ENCODE measurements at regions not wholly inside any gene's neighbourhood (a gene's known extent, or its start where the extent isn't known, plus 50 kb on each side); places are given as distances from the start of the nearest gene placed in this dataset.

DNA sequence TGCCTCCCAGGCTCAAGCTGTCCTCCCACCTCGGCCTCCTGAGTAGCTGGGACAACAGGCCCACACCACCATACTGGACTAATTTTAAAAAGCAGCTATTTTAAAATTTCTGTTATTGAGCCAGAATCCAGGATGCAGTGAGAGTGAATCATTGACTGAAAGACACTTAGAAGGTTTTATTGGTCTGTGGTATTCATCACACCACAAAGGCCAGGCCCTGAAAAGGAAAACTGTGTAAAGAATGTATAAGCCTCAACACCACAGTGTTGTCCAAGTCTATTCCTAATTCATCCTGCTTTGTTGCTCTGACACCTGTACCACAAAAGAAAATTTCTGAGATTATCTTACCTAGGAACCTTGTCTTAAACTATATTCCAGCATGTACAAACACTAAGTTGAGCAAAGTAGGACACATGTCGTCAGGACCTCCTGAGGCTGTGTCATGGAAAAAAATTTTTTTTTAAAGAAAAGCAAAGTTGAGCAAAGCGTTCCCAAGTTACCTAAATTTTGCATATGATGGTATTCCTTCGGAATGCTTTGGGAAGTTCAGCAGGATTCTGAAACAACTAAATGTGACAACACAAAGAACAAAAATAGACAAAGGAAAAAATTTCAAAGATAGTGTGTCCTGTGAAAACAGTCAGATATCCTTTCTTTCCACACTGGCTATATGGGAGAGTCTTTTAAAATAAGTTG, 129.6 kb upstream of the MKLN1 start:
- DNase-seq = no peak

- no peak for DNase-seq
Measured at GRCh38 chr7:131202451-131202850, 125.2 kb upstream of the MKLN1 start.

DNA sequence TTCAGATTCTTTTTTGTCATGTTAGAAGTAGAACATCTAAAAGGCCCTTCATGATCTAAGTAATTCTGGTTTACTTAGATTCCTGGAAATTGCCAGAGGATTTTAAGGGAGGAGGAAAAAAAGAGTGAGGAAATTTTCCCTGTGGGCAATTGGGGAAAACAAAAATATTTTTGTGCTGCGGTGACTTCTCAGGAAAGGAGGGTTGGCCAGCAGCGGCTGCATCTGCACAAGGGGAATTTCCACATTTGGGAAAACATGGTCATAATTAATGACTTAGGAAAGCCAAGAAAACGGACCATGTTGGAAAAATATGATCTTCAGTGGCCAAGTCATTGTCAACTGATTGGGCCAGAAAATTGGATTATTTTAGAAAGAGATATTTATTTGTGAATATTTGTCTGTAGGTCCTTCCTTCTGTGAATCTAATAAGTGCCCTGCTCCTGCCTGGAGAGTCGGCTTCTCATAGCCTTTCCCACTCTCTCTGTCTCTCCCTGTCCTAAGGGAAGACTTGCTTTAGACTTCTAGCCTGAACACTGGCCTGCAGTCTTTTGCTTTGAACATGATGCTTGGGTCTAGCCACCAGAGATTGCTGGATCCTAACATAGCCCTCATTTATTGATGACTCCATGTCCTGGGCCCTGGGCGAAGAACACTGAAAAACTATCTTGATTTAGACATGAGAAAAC, 124.2 kb upstream of the MKLN1 start:
- DNase-seq = no peak

DNA sequence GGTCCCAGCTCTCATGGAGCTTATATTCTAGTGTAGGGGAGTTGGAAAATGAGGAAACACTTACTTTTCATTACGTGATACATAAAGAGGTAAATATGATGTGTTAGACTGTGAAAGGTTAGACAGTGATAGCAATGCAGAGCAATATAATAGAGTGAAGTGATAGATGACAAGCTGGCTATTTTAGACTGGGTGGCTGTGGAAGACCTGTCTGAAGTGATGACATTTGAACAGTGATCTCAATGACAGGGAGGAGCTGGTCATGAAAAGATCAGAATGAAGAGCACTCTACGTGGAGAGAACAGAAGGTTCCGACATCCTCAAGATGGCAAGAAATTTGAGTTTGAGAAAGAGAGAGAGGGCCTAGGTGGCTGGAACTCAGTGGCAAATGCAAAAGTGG, 118.9 kb upstream of the MKLN1 start:
- no peak for DNase-seq

DNA sequence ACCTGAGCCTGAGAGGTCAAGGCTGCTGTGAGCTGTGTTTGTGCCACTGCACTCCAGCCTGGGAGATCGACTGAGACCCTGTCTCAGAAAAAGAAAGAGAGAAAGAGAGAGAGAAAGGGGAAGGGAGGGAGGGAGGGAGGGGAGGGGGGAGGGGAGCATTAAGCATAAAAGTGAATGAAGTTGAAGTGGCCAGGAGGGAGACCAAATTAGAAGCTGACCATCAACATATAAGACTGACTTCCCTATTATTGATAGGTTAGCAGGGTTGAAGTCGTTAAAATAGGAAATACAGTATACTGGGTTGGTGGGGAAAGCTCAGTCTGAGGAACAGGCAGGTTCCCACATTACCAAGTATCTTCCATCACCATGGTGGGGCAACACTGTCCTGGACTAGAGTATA, 117.1 kb upstream of the MKLN1 start:
- no peak for DNase-seq

GRCh38 chr7:131211500-131211899, 116.2 kb upstream of the MKLN1 start:
- no peak for DNase-seq

DNA sequence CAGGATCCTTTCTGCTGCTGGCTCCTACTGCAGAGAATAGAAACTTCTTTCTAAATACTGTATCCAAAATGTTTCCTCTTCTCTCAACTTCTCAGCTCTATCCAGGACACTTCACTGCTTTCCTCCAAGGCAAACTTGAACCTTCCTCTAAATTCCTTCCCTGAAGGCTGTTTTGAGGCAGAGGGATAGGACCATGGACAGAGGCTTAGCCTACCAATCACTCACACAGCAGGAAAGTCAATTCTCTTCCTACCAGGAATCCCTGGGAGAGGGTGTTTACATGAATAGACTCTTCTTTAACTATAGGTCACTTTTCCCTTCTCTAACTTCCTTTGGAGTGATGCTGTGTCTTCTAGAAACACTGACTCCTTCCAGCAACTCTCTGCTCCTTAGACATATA, 115.6 kb upstream of the MKLN1 start:
- no peak for DNase-seq

DNA sequence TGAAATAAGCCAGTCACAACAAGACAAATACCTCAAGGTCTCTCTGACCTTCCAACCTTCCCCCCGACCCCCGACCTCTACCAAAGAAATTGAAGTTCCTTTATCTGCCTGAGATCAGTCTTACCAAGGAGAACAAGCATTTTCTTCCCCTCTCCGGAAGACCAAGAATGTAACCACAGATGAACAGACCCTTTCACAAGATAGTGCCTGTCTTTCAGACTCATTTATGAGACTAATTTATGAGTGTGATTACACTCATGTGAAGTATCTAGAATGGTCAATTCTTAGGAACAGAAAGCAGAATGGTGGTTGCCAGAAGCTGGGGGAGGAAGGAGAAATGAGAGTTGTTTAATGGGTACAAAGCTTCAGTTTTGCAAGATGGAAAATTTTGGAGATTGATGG, 108.9 kb upstream of the MKLN1 start:
- no peak for DNase-seq

GRCh38 chr7:131219312-131220041, 108.2 kb upstream of the MKLN1 start:
- peak in 1 of 2 donors; percentile 29 for DNase-seq

DNA sequence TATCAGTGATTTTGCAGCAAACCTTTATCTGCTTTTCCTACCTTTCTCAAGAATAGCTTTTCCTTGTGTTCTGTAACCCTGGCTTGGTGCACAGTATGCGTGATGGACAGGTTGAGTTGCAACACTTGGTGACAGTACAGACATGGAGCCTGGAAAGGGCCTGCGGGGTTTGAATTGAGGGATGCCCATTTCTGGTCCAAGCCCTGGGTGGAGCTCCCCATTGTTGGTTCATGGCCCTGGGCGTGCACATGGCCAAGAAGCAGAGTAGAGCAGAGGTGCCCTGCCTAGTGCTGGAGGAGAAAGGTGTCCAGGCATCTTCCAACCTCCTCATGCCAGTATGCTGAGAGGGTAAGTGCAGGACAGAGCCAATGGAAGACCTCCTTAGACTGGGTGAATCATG, 106.6 kb upstream of the MKLN1 start:
- DNase-seq = no peak

GRCh38 chr7:131222171-131222570, 105.5 kb upstream of the MKLN1 start:
- DNase-seq = no peak

DNA sequence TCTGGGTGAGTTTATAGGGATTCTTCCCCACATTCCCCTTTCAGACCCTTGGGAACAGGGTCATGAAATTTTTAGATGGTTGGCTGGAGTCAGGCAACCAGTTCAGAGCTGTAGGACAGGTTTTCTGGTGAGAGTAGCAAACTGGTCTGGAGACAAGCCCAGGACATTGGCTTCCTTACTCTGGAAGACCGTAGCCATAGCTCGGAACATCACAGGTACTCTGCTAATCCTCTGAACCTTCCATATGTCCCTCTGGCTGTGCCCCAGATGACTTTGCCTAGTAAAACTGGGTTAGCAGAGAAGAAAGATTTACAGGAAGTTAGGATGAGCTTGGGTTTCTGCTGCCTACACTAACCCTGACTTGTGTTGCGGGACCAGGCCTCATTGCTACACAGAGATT, 104.5 kb upstream of the MKLN1 start:
- no peak for DNase-seq

- DNase-seq = no peak
Measured at GRCh38 chr7:131224996-131225395, 102.7 kb upstream of the MKLN1 start.

GRCh38 chr7:131225619-131226513, 101.8 kb upstream of the MKLN1 start:
- DNase-seq = no peak

- DNase-seq = no peak
Measured at GRCh38 chr7:131226514-131226865, 101.2 kb upstream of the MKLN1 start.

GRCh38 chr7:131231381-131232220, 96.1 kb upstream of the MKLN1 start:
- DNase-seq = peak; percentile 63 to 67

DNA sequence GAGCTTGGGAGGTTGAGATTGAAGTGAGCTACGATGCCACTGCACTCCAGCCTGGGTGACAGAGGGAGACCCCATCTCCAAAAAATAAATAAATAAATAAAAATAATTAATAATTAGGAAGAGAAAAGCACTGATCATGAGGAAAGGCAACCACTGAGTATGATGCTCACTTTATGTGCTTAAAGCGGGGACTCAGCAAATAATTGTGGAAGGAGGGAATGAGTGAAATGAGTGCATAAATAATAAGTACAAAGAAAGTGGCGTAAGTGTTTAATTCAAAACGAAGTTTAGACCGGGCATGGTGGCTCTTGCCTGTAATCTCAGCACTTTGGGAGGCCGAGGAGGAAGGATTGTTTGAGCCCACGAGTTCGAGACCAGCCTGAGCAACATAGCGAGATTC, 94.9 kb upstream of the MKLN1 start:
- no peak for DNase-seq

DNA sequence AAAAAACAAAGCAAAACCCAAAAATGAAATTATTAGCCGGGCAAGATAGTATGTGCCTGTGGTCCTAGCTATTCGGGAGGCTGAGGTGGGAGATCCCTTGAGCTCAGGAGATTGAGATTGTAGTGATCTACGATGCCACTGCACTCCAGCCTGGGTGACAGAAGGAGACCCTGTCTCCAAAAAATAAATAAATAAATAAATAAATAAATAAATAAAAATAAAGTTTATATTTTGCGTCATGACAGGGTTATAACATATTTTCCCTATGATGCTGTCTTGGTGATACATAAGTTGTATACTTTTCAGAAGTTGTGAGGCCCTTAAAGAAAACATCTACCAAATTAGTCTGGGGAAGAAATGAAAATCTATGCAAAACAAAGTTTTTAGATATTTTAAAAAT, 94.5 kb upstream of the MKLN1 start:
- no peak for DNase-seq

- peak in 1 of 2 donors; percentile 8 for DNase-seq
Measured at GRCh38 chr7:131234719-131235488, 92.8 kb upstream of the MKLN1 start.

GRCh38 chr7:131235489-131236317, 92.0 kb upstream of the MKLN1 start:
- peak; percentile 85 to 86 for DNase-seq
